ENCODE measurements at regions not wholly inside any gene's neighbourhood (a gene's known extent, or its start where the extent isn't known, plus 50 kb on each side); places are given as distances from the start of the nearest gene placed in this dataset.
A peak's percentile ranks its signal among the peaks of the same experiment; 100 is the strongest.
"Not testable (repeated sequence)": the region's sequence is repeated elsewhere in the genome, so short reads cannot be mapped to it uniquely, and the experiment has no call there.

GRCh38 chr11:29627541-29627940 lies 389.3 kb downstream of the KCNA4 start:
- WGBS, 2 donors: 75 to 79% methylated on average over 1 of the region's 1 CpG
- Histone ChIP-seq H3K4me3 (no peak overlapping the region), H3K4me1 (no peaks in the 10 kb centered on the region), H3K27ac (no peak overlapping the region), H3K36me3 (ENCODE audit: low read depth, missing control alignments) (no peaks in the 10 kb centered on the region), H3K9me3 (no peaks in the 10 kb centered on the region), H3K27me3 (no peaks in the 10 kb centered on the region)
- no peak for DNase-seq
- intact Hi-C loops (cut with DNase I; ENCODE audit: low total_unique reads): no loop called here
- no peak for TF ChIP-seq POLR2A (IDR thresholded peaks at IDR 0.05)
- TF ChIP-seq, protein P1, sequence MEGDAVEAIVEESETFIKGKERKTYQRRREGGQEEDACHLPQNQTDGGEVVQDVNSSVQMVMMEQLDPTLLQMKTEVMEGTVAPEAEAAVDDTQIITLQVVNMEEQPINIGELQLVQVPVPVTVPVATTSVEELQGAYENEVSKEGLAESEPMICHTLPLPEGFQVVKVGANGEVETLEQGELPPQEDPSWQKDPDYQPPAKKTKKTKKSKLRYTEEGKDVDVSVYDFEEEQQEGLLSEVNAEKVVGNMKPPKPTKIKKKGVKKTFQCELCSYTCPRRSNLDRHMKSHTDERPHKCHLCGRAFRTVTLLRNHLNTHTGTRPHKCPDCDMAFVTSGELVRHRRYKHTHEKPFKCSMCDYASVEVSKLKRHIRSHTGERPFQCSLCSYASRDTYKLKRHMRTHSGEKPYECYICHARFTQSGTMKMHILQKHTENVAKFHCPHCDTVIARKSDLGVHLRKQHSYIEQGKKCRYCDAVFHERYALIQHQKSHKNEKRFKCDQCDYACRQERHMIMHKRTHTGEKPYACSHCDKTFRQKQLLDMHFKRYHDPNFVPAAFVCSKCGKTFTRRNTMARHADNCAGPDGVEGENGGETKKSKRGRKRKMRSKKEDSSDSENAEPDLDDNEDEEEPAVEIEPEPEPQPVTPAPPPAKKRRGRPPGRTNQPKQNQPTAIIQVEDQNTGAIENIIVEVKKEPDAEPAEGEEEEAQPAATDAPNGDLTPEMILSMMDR (IDR thresholded peaks at IDR 0.05): no peak

GRCh38 chr11:29623144-29623722 lies 393.6 kb downstream of the KCNA4 start:
- H3K27ac ChIP-seq: no peak overlapping the region
- DNase-seq: no peak
- H3K27me3 ChIP-seq: no peaks in the 10 kb centered on the region
- H3K4me1 ChIP-seq: no peaks in the 10 kb centered on the region
- no peaks in the 10 kb centered on the region for H3K9me3 ChIP-seq
- H3K4me3 ChIP-seq: no peak overlapping the region
- H3K36me3 ChIP-seq (ENCODE audit: low read depth, missing control alignments): no peaks in the 10 kb centered on the region
- WGBS, 2 donors: 42 to 44% methylated on average over 5 of the region's 5 CpGs
- TF ChIP-seq, protein P1 (IDR thresholded peaks at IDR 0.05): no peak
- TF ChIP-seq POLR2A (IDR thresholded peaks at IDR 0.05): no peak
- intact Hi-C loops (cut with DNase I; ENCODE audit: low total_unique reads): no loop called here

DNA sequence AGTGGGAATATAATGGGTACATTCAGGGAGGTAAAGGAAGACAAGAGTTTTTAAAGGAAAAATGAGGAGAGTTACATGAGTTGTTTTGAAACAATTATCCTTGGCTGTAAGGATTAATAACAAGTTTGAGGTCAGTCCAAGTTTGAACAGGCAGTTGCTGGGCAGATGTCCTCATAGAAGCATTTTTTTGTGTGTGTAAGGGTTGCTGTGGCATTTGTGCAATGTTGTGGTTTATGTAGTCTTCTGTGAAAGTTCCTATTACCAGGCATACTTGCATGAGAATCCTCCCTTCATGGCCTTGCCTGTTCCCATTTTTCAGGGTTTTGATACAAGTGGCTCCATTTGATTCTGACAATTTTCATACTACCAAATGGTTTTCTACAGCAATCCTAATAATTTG lies 400.2 kb downstream of the KCNA4 start:
- Histone ChIP-seq H3K4me1 (no peaks in the 10 kb centered on the region), H3K9me3 (no peaks in the 10 kb centered on the region), H3K4me3 (no peak overlapping the region), H3K36me3 (ENCODE audit: low read depth, missing control alignments) (no peaks in the 10 kb centered on the region), H3K27ac (no peak overlapping the region), H3K27me3 (no peaks in the 10 kb centered on the region)
- no peak for TF ChIP-seq POLR2A (IDR thresholded peaks at IDR 0.05)
- TF ChIP-seq, protein P1 (IDR thresholded peaks at IDR 0.05): no peak
- DNase-seq: no peak
- intact Hi-C loops (cut with DNase I; ENCODE audit: low total_unique reads): no loop called here

GRCh38 chr11:29612423-29612822 lies 404.4 kb downstream of the KCNA4 start:
- no peak overlapping the region for H3K4me3 ChIP-seq
- H3K4me1 ChIP-seq: no peaks in the 10 kb centered on the region
- H3K9me3 ChIP-seq: no peaks in the 10 kb centered on the region
- no peak for DNase-seq
- no peaks in the 10 kb centered on the region for H3K36me3 ChIP-seq (ENCODE audit: low read depth, missing control alignments)
- intact Hi-C loops (cut with DNase I; ENCODE audit: low total_unique reads): no loop called here
- H3K27ac ChIP-seq: no peak overlapping the region
- no peak for TF ChIP-seq POLR2A (IDR thresholded peaks at IDR 0.05)
- TF ChIP-seq, protein P1 (IDR thresholded peaks at IDR 0.05): no peak
- 92 to 93% methylated on average over 2 of the region's 2 CpGs for WGBS, 2 donors
- no peaks in the 10 kb centered on the region for H3K27me3 ChIP-seq

DNA sequence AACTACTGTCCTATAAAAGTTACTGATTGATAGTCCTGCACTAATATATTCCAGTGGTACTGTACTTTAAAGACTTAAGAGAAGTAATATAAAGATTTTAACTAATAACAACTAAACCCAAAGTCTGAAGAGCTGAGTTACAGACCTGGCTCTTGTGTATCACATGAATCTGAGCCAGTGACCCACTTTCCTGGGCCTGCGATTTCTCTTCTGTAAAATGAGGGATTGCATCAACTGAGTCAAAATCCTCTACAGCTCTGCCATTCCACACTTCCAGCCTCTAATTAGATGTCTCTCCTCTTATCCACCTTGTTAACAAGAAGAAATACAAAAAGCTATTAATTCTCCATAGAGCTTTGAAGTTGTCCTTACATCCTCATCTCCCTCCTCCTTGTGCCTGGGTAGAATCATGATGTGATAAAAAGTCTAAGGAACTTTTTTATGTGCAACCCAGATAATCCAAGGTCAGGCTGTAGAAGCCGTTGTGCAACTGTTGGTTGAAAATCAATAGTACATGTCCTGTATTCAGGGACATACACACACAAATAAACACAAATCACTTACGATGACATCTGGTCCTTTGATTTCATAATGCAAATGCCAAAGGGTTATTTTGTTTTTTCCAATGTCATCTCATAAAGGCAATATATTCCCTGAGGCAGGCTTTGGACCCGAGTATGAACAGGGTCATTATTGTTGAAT lies 410.3 kb downstream of the KCNA4 start:
- intact Hi-C loops (cut with DNase I; ENCODE audit: low total_unique reads): no loop called here
- no peaks in the 10 kb centered on the region for H3K4me1 ChIP-seq
- H3K36me3 ChIP-seq (ENCODE audit: low read depth, missing control alignments): no peaks in the 10 kb centered on the region
- 70 to 74% methylated on average over 4 of the region's 4 CpGs for WGBS, 2 donors
- H3K9me3 ChIP-seq: no peaks in the 10 kb centered on the region
- no peak for DNase-seq
- no peak for TF ChIP-seq POLR2A (IDR thresholded peaks at IDR 0.05)
- TF ChIP-seq, protein P1 (IDR thresholded peaks at IDR 0.05): no peak
- no peak overlapping the region for H3K4me3 ChIP-seq
- no peaks in the 10 kb centered on the region for H3K27me3 ChIP-seq
- no peak overlapping the region for H3K27ac ChIP-seq

DNA sequence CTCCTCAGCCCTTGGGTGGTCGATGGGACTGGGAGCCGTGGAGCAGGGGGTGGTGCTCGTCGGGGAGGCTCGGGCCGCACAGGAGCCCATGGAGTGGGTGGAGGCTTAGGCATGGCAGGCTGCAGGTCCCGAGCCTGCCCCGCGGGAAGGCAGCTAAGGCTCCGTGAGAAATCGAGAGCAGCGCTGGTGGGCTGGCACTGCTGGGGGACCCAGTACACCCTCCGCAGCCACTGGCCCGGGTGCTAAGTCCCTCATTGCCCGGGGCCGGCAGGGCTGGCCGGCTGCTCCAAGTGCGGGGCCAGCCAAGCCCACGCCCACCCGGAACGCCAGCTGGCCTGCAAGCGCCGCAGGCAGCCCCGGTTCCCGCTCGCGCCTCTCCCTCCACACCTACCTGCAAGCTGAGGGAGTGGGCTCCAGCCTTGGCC lies 416.7 kb downstream of the KCNA4 start:
- DNase-seq; intact Hi-C loops (cut with DNase I; ENCODE audit: low total_unique reads): not testable (repeated sequence)
- 60 to 75% methylated on average over 2 to 22 of the region's 27 CpGs for WGBS, 2 donors

More for the DNA sequence above, 416.7 kb downstream of the KCNA4 start:
- not testable (repeated sequence) for H3K36me3 ChIP-seq (ENCODE audit: low read depth, missing control alignments); H3K4me1 ChIP-seq; H3K9me3 ChIP-seq; H3K27me3 ChIP-seq; H3K27ac ChIP-seq
- peak overlapping the region; percentile 6 to 38 for H3K4me3 ChIP-seq
